ENCODE measurements at regions not wholly inside any gene's neighbourhood (a gene's known extent, or its start where the extent isn't known, plus 50 kb on each side); places are given as distances from the start of the nearest gene placed in this dataset.
"Not testable (repeated sequence)": the region's sequence is repeated elsewhere in the genome, so short reads cannot be mapped to it uniquely, and the experiment has no call there.

GRCh38 chrX:125678258-125678657 is 358.6 kb downstream of the TEX13C start:
- no peaks in the 10 kb centered on the region for H3K27me3 ChIP-seq
- WGBS, 5 donors = 41 to 58% (median 51%) methylated on average over 3 of the region's 3 CpGs
- DNase-seq = no peak
- no peak overlapping the region for H3K4me3 ChIP-seq
- no peaks in the 10 kb centered on the region for H3K9me3 ChIP-seq
- H3K36me3 ChIP-seq = no peaks in the 10 kb centered on the region
- TF ChIP-seq EP300 (IDR thresholded peaks at IDR 0.05) (no peak), CTCF (IDR thresholded peaks at IDR 0.05) (no peak), POLR2AphosphoS5 (IDR thresholded peaks at IDR 0.05) (no peak), POLR2A (IDR thresholded peaks at IDR 0.05) (no peak)
- H3K27ac ChIP-seq = no peak overlapping the region
- intact Hi-C loops (cut with DNase I; ENCODE audit: low total_unique reads) = no loop called here
- no peaks in the 10 kb centered on the region for H3K4me1 ChIP-seq

- no peak for DNase-seq
- H3K27me3 ChIP-seq = no peaks in the 10 kb centered on the region
- no peaks in the 10 kb centered on the region for H3K36me3 ChIP-seq
- H3K4me3 ChIP-seq = no peak overlapping the region
- no peaks in the 10 kb centered on the region for H3K4me1 ChIP-seq
- intact Hi-C loops (cut with DNase I; ENCODE audit: low total_unique reads) = no loop called here
- H3K9me3 ChIP-seq = no peaks in the 10 kb centered on the region
- H3K27ac ChIP-seq = no peak overlapping the region
- TF ChIP-seq EP300 (IDR thresholded peaks at IDR 0.05) (no peak), POLR2A (IDR thresholded peaks at IDR 0.05) (no peak), CTCF (IDR thresholded peaks at IDR 0.05) (no peak), POLR2AphosphoS5 (IDR thresholded peaks at IDR 0.05) (no peak)
Measured at GRCh38 chrX:125680366-125680765, 360.7 kb downstream of the TEX13C start.

GRCh38 chrX:125681058-125681457 is 361.4 kb downstream of the TEX13C start:
- intact Hi-C loops (cut with DNase I; ENCODE audit: low total_unique reads) = no loop called here
- no peaks in the 10 kb centered on the region for H3K4me1 ChIP-seq
- no peaks in the 10 kb centered on the region for H3K27me3 ChIP-seq
- no peaks in the 10 kb centered on the region for H3K36me3 ChIP-seq
- no peak overlapping the region for H3K27ac ChIP-seq
- H3K4me3 ChIP-seq = no peak overlapping the region
- H3K9me3 ChIP-seq = no peaks in the 10 kb centered on the region
- WGBS, 5 donors = 71 to 92% (median 88%) methylated on average over 2 of the region's 2 CpGs
- DNase-seq = no peak
- TF ChIP-seq EP300 (IDR thresholded peaks at IDR 0.05) (no peak), CTCF (IDR thresholded peaks at IDR 0.05) (no peak), POLR2AphosphoS5 (IDR thresholded peaks at IDR 0.05) (no peak), POLR2A (IDR thresholded peaks at IDR 0.05) (no peak)

GRCh38 chrX:125681507-125681906 is 361.8 kb downstream of the TEX13C start:
- TF ChIP-seq POLR2A (IDR thresholded peaks at IDR 0.05) (no peak), EP300 (IDR thresholded peaks at IDR 0.05) (no peak), POLR2AphosphoS5 (IDR thresholded peaks at IDR 0.05) (no peak), CTCF (IDR thresholded peaks at IDR 0.05) (no peak)
- Histone ChIP-seq H3K27me3 (no peaks in the 10 kb centered on the region), H3K27ac (no peak overlapping the region), H3K36me3 (no peaks in the 10 kb centered on the region), H3K4me1 (no peaks in the 10 kb centered on the region), H3K4me3 (no peak overlapping the region), H3K9me3 (no peaks in the 10 kb centered on the region)
- no peak for DNase-seq
- intact Hi-C loops (cut with DNase I; ENCODE audit: low total_unique reads) = no loop called here

GRCh38 chrX:125690522-125690921 is 370.9 kb downstream of the TEX13C start:
- H3K27me3 ChIP-seq; H3K4me3 ChIP-seq; DNase-seq; H3K36me3 ChIP-seq; intact Hi-C loops (cut with DNase I; ENCODE audit: low total_unique reads); H3K27ac ChIP-seq; H3K9me3 ChIP-seq; H3K4me1 ChIP-seq: not testable (repeated sequence)
- WGBS, 5 donors = 63 to 100% (median 93%) methylated on average over 1 to 33 of the region's 33 CpGs
